Karpas-422 (cell line): ENCODE measurements at regions not wholly inside any gene's neighbourhood (a gene's known extent, or its start where the extent isn't known, plus 50 kb on each side); places are given as distances from the start of the nearest gene placed in this dataset.
"Not testable (repeated sequence)": the region's sequence is repeated elsewhere in the genome, so short reads cannot be mapped to it uniquely, and the experiment has no call there.

Experiments
- DNase-seq: peaks from one replicate; pipeline ENCODE4 v3.0.0-alpha.2; 2015
- H2AFZ ChIP-seq: fragments of 200-600 bp; sonication (generic); 2 replicates; pipeline ENCODE4 v1.6.1; 2014; ENCODE audit warnings: antibody characterized with exemption, low read length, mixed read lengths
- H3K27ac ChIP-seq: fragments of 200-600 bp; sonication (generic); 2 replicates; pipeline ENCODE4 v1.5.1; 2014; ENCODE audit warnings: mild to moderate bottlenecking, low read length, moderate library complexity
- H3K27me3 ChIP-seq: fragments of 200-600 bp; sonication (generic); 2 replicates; pipeline ENCODE4 v1.6.1; 2014; ENCODE audit warnings: low read length, mixed read lengths
- H3K36me3 ChIP-seq: fragments of 200-600 bp; sonication (generic); 2 replicates; pipeline ENCODE4 v1.6.1; 2014; ENCODE audit warnings: low read length, mixed read lengths; ENCODE audit not compliant: insufficient read depth
- H3K4me1 ChIP-seq: fragments of 200-600 bp; sonication (generic); 2 replicates; pipeline ENCODE4 v1.6.1; 2014; ENCODE audit warnings: mild to moderate bottlenecking, low read length, mixed read lengths
- H3K4me2 ChIP-seq: fragments of 200-600 bp; sonication (generic); 2 replicates; pipeline ENCODE4 v1.6.1; 2014; ENCODE audit warnings: low read length, low read depth, mild to moderate bottlenecking; ENCODE audit not compliant: poor library complexity, severe bottlenecking
- H3K4me3 ChIP-seq: fragments of 200-600 bp; sonication (generic); 2 replicates; pipeline ENCODE4 v1.5.1; 2014; ENCODE audit warnings: mild to moderate bottlenecking, antibody characterized with exemption, low read length, mixed read lengths
- H3K79me2 ChIP-seq: fragments of 200-600 bp; sonication (generic); 2 replicates; pipeline ENCODE4 v1.6.1; 2014; ENCODE audit warnings: mild to moderate bottlenecking, low read length, mixed read lengths
- H3K9ac ChIP-seq: fragments of 200-600 bp; sonication (generic); 2 replicates; pipeline ENCODE4 v1.6.0; 2014; ENCODE audit warnings: low read length
- H3K9me2 ChIP-seq: fragments of 200-600 bp; sonication (generic), shearing (Covaris generic); replicated peaks from 2 replicates; pipeline ENCODE4 v1.6.0; 2014; ENCODE audit warnings: mild to moderate bottlenecking, low read length, moderate library complexity; ENCODE audit not compliant: insufficient read depth
- H3K9me3 ChIP-seq: fragments of 300-700, 200-600 bp; sonication (generic); 2 replicates; pipeline ENCODE4 v1.6.1; 2014; ENCODE audit warnings: low read length, mixed read lengths
- H4K20me1 ChIP-seq: fragments of 200-600 bp; sonication (generic); 2 replicates; pipeline ENCODE4 v1.6.1; 2014; ENCODE audit warnings: mild to moderate bottlenecking, antibody characterized with exemption, low read length, low read depth; ENCODE audit not compliant: insufficient read depth

DNA sequence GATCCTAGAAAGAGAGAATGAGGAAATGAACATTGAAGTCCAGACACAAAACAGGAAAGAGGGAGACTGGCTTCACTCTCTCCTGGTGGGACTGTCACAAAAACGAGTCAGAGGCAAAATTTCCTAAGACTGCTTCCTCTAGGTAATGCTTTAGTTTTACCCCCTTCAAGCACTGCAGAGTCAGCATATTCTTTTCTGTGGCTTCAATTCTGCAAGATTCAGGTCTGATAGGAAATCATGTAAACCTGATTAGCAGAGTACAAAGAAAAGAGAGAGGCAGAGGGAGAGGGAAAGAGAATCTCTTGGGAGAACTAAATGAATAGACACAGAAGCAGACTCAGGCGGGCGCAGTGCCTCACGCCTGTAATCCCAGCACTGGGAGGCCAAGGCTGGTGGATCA is 145.7 kb upstream of the VKORC1L1 start:
- not testable (repeated sequence) for H3K36me3 ChIP-seq, H3K4me2 ChIP-seq, H3K4me3 ChIP-seq, H3K9ac ChIP-seq, H3K9me2 ChIP-seq, H3K27ac ChIP-seq, H3K27me3 ChIP-seq, H3K9me3 ChIP-seq, H3K4me1 ChIP-seq, H4K20me1 ChIP-seq, DNase-seq, H3K79me2 ChIP-seq, H2AFZ ChIP-seq

- Histone ChIP-seq H3K9ac (no peak overlapping the region), H3K27ac (no peak overlapping the region)
- DNase-seq = no peak
Measured at GRCh38 chr7:65731129-65731528, 141.7 kb upstream of the VKORC1L1 start.

GRCh38 chr7:65731562-65732035 is 141.3 kb upstream of the VKORC1L1 start:
- Histone ChIP-seq H3K4me1 (no peaks in the 10 kb centered on the region), H2AFZ (no peak overlapping the region), H3K27ac (no peak overlapping the region), H3K9me2 (no peaks in the 10 kb centered on the region), H3K9me3 (no peaks in the 10 kb centered on the region), H3K9ac (no peak overlapping the region), H3K79me2 (no peaks in the 10 kb centered on the region), H4K20me1 (no peaks in the 10 kb centered on the region), H3K4me2 (no peak overlapping the region), H3K36me3 (no peaks in the 10 kb centered on the region), H3K27me3 (no peaks in the 10 kb centered on the region), H3K4me3 (no peak overlapping the region)
- DNase-seq = no peak

More at GRCh38 chr7:65731129-65731528, 141.7 kb upstream of the VKORC1L1 start:
- H3K4me3 ChIP-seq = no peak overlapping the region
- H3K4me1 ChIP-seq = no peaks in the 10 kb centered on the region
- no peaks in the 10 kb centered on the region for H3K9me2 ChIP-seq
- H3K9me3 ChIP-seq = no peaks in the 10 kb centered on the region
- H3K27me3 ChIP-seq = no peaks in the 10 kb centered on the region
- no peaks in the 10 kb centered on the region for H4K20me1 ChIP-seq
- H2AFZ ChIP-seq = no peak overlapping the region
- H3K79me2 ChIP-seq = no peaks in the 10 kb centered on the region
- no peaks in the 10 kb centered on the region for H3K36me3 ChIP-seq
- H3K4me2 ChIP-seq = no peak overlapping the region

- no peak overlapping the region for H3K9ac ChIP-seq
- no peaks in the 10 kb centered on the region for H3K36me3 ChIP-seq
- no peaks in the 10 kb centered on the region for H3K9me2 ChIP-seq
- H3K27ac ChIP-seq = no peak overlapping the region
- no peaks in the 10 kb centered on the region for H3K27me3 ChIP-seq
- no peak overlapping the region for H3K4me2 ChIP-seq
- peaks cover 2% of the 10 kb centered on the region for H3K4me1 ChIP-seq
- no peak overlapping the region for H2AFZ ChIP-seq
- H3K79me2 ChIP-seq = peaks cover 31% of the 10 kb centered on the region
- H3K4me3 ChIP-seq = no peak overlapping the region
- H4K20me1 ChIP-seq = no peaks in the 10 kb centered on the region
- no peak for DNase-seq
- H3K9me3 ChIP-seq = no peaks in the 10 kb centered on the region
Measured at GRCh38 chr7:65744406-65744805, 128.5 kb upstream of the VKORC1L1 start.

- H4K20me1 ChIP-seq = no peaks in the 10 kb centered on the region
- H3K79me2 ChIP-seq = peaks cover 45% of the 10 kb centered on the region
Measured at GRCh38 chr7:65746398-65746669, 126.5 kb upstream of the VKORC1L1 start.

DNA sequence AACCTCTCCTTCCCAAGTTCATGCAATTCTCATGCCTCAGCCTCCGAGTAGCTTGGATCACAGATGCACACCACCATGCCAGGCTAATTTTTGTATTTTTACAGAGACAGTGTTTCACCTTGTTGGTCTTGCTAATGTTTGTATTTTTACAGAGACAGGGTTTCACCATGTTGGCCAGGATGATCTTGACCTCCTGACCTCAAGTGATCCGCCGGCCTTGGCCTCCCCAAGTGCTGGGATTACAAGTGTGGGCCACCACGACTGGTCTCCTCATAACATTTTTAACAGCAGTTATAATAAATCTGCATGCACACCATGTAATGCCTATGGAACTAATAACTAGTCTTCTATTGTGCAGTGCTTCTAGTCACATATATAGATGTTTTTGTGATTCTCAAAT is 123.8 kb upstream of the VKORC1L1 start:
- no peaks in the 10 kb centered on the region for H4K20me1 ChIP-seq
- no peak overlapping the region for H3K27ac ChIP-seq
- peaks cover 62% of the 10 kb centered on the region for H3K79me2 ChIP-seq

More at GRCh38 chr7:65746398-65746669, 126.5 kb upstream of the VKORC1L1 start:
- Histone ChIP-seq H3K4me3 (no peak overlapping the region), H3K4me2 (no peak overlapping the region), H3K4me1 (peaks cover 10% of the 10 kb centered on the region), H3K27me3 (no peaks in the 10 kb centered on the region), H3K9me3 (no peaks in the 10 kb centered on the region), H2AFZ (no peak overlapping the region), H3K36me3 (no peaks in the 10 kb centered on the region), H3K9ac (no peak overlapping the region), H3K27ac (no peak overlapping the region), H3K9me2 (no peaks in the 10 kb centered on the region)
- DNase-seq = no peak

GRCh38 chr7:65749518-65749917 is 123.4 kb upstream of the VKORC1L1 start:
- no peak overlapping the region for H3K27ac ChIP-seq
- peak overlapping the region; percentile 90 for H3K4me2 ChIP-seq
- H3K36me3 ChIP-seq = peaks cover 13% of the 10 kb centered on the region; the same call in 1 of the 2 replicates
- no peaks in the 10 kb centered on the region for H4K20me1 ChIP-seq
- H3K79me2 ChIP-seq = peaks cover 67% of the 10 kb centered on the region
- H3K9me3 ChIP-seq = no peaks in the 10 kb centered on the region
- H2AFZ ChIP-seq = no peak overlapping the region
- H3K4me3 ChIP-seq = peak overlapping the region; percentile 98
- H3K27me3 ChIP-seq = no peaks in the 10 kb centered on the region
- no peaks in the 10 kb centered on the region for H3K9me2 ChIP-seq
- peaks cover 21% of the 10 kb centered on the region for H3K4me1 ChIP-seq
- no peak for DNase-seq
- H3K9ac ChIP-seq = peak overlapping the region; percentile 92; the same call in 1 of the 2 replicates

More for the DNA sequence above, 123.8 kb upstream of the VKORC1L1 start:
- Histone ChIP-seq H3K9ac (no peak overlapping the region; the same call in 1 of the 2 replicates), H3K4me3 (no peak overlapping the region; the same call in 1 of the 2 replicates), H3K9me3 (no peaks in the 10 kb centered on the region), H2AFZ (no peak overlapping the region), H3K27me3 (no peaks in the 10 kb centered on the region), H3K4me2 (peak overlapping the region; percentile 90), H3K36me3 (peaks cover 9% of the 10 kb centered on the region; the same call in 1 of the 2 replicates), H3K9me2 (no peaks in the 10 kb centered on the region), H3K4me1 (peaks cover 21% of the 10 kb centered on the region)
- no peak for DNase-seq

DNA sequence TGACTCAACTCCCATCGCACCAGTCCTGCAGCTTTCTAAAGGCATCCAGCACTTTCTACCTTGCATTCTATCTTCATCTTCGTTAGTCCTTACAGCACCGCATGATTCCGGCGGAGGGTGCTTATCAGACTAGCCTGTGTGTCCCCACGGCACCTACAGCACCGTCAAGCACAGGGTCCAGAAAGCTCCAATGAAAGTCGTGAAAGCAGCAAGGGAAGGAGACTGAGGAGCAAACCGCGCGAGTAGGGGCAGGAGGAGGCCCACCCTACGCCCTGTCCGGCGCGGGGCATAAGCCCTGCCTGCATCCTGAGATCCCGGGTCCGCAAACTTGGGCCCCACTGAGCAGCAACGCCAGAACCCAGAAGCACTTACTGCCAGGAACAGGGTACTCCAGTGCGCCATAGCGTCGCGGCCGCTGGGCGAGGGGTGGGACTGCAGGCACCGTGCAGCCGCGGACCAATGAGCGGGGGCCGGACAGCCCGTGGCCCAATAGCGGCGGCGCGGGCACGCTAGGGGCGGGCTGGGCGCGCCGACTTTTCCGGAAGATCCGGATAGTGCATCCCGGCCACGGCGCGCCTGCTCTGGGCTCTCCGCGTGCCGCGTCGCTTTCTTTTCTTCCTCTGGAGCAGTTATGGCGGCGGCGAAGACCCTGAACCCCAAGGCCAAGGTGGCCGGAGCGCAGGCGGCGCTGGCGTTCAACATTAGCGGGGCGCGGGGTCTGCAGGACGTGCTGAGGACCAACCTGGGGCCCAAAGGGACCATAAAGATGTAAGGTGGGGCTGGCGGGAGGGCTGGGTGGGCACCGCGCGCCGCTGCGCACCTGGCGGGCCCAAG is 122.1 kb upstream of the VKORC1L1 start:
- H3K4me1 ChIP-seq = peaks cover 21% of the 10 kb centered on the region
- H3K27me3 ChIP-seq = no peaks in the 10 kb centered on the region
- H3K27ac ChIP-seq = peak overlapping the region; percentile 80
- peak overlapping the region; percentile 98 for H3K4me3 ChIP-seq
- H3K9me3 ChIP-seq = no peaks in the 10 kb centered on the region
- H4K20me1 ChIP-seq = no peaks in the 10 kb centered on the region
- peaks cover 15% of the 10 kb centered on the region; the same call in 1 of the 2 replicates for H3K36me3 ChIP-seq
- H3K9me2 ChIP-seq = no peaks in the 10 kb centered on the region
- H3K9ac ChIP-seq = peak overlapping the region; percentile 92
- peak; percentile 97 for DNase-seq
- H3K79me2 ChIP-seq = peaks cover 68% of the 10 kb centered on the region
- peak overlapping the region; percentile 92 for H2AFZ ChIP-seq
- H3K4me2 ChIP-seq = peak overlapping the region; percentile 90
